Loucy (cell line): ENCODE measurements at regions not wholly inside any gene's neighbourhood (a gene's known extent, or its start where the extent isn't known, plus 50 kb on each side); places are given as distances from the start of the nearest gene placed in this dataset.

Experiments used
- H2AFZ ChIP-seq: fragments of 200-600 bp; sonication (generic); 2 replicates; pipeline ENCODE4 v1.6.0; 2016; ENCODE audit warnings: antibody characterized with exemption, mild to moderate bottlenecking, low read length, moderate library complexity
- H3F3A ChIP-seq: fragments of 200-600 bp; 2 replicates; pipeline ENCODE4 v1.6.0; 2016; ENCODE audit warnings: antibody characterized with exemption, low read depth, mild to moderate bottlenecking
- H3K27me3 ChIP-seq: fragments of 200-600 bp; sonication (generic); 2 replicates; pipeline ENCODE4 v1.6.1; 2014; ENCODE audit warnings: low read length, mild to moderate bottlenecking; ENCODE audit not compliant: insufficient read depth, poor library complexity, severe bottlenecking
- H3K36me3 ChIP-seq: fragments of 200-600 bp; sonication (generic); 2 replicates; pipeline ENCODE4 v1.6.1; 2016; ENCODE audit warnings: low read length; ENCODE audit not compliant: insufficient read depth
- H3K4me1 ChIP-seq: fragments of 200-600 bp; sonication (generic); 2 replicates; pipeline ENCODE4 v1.5.1; 2014; ENCODE audit warnings: low read length, mild to moderate bottlenecking; ENCODE audit not compliant: insufficient read depth, poor library complexity, severe bottlenecking
- H3K4me2 ChIP-seq: fragments of 200-600 bp; sonication (generic); 2 replicates; pipeline ENCODE4 v1.6.0; 2014; ENCODE audit warnings: antibody characterized with exemption, low read length, low read depth, mild to moderate bottlenecking; ENCODE audit not compliant: poor library complexity, severe bottlenecking
- H3K4me3 ChIP-seq: fragments of 200-600 bp; sonication (generic); 2 replicates; pipeline ENCODE4 v1.5.1; 2014; ENCODE audit warnings: low read length, mild to moderate bottlenecking, mixed read lengths; ENCODE audit not compliant: poor library complexity, severe bottlenecking
- H3K79me2 ChIP-seq: fragments of 200-600 bp; sonication (generic); 2 replicates; pipeline ENCODE4 v1.6.1; 2014; ENCODE audit warnings: low read length; ENCODE audit not compliant: insufficient read depth
- H3K9ac ChIP-seq: fragments of 200-600 bp; sonication (generic); 2 replicates; pipeline ENCODE4 v1.6.0; 2014; ENCODE audit warnings: mild to moderate bottlenecking, low read depth, low read length, moderate library complexity; ENCODE audit not compliant: poor library complexity, severe bottlenecking
- H3K9me2 ChIP-seq: fragments of 200-600 bp; sonication (generic); replicated peaks from 2 replicates; pipeline ENCODE4 v1.6.1; 2016; ENCODE audit warnings: low read depth, low read length, mixed read lengths
- H3K9me3 ChIP-seq: fragments of 200-600 bp; sonication (generic); 2 replicates; pipeline ENCODE4 v1.6.1; 2014; ENCODE audit warnings: mild to moderate bottlenecking, antibody characterized with exemption, low read length, low read depth; ENCODE audit not compliant: insufficient read depth
- H4K20me1 ChIP-seq: fragments of 200-600 bp; sonication (generic); 2 replicates; pipeline ENCODE4 v1.6.0; 2014; ENCODE audit warnings: antibody characterized with exemption, low read length, mild to moderate bottlenecking; ENCODE audit not compliant: insufficient read depth, poor library complexity, severe bottlenecking
- CTCF ChIP-seq: fragments of 200-600 bp; sonication (generic); conservative IDR thresholded peaks from 2 replicates; pipeline ENCODE4 v1.5.1; 2014; ENCODE audit warnings: mild to moderate bottlenecking, antibody characterized with exemption, low read length
- EZH2phosphoT487 ChIP-seq: fragments of 200-600 bp; IDR thresholded peaks from 2 replicates; pipeline ENCODE4 v1.6.1; 2018; ENCODE audit warnings: antibody characterized with exemption, mild to moderate bottlenecking, moderate library complexity, borderline replicate concordance

- Histone ChIP-seq H3K79me2 (no peaks in the 10 kb centered on the region), H4K20me1 (no peaks in the 10 kb centered on the region), H3K4me2 (no peak overlapping the region), H3K36me3 (no peaks in the 10 kb centered on the region), H3K4me3 (no peak overlapping the region), H3K9me2 (no peaks in the 10 kb centered on the region), H3K4me1 (no peaks in the 10 kb centered on the region), H3K9me3 (no peaks in the 10 kb centered on the region), H2AFZ (no peak overlapping the region), H3K9ac (no peak overlapping the region), H3K27me3 (no peaks in the 10 kb centered on the region), H3F3A (no peaks in the 10 kb centered on the region)
- no peak for TF ChIP-seq CTCF
Observed at GRCh38 chr11:106420048-106420665, 342.7 kb downstream of the AASDHPPT start.

- no peaks in the 10 kb centered on the region for H3K79me2 ChIP-seq
- no peaks in the 10 kb centered on the region for H3F3A ChIP-seq
- no peak overlapping the region for H3K4me3 ChIP-seq
- H4K20me1 ChIP-seq, result no peaks in the 10 kb centered on the region
- no peak overlapping the region for H3K9ac ChIP-seq
- H3K9me3 ChIP-seq, result no peaks in the 10 kb centered on the region
- H3K4me2 ChIP-seq, result no peak overlapping the region
- H3K27me3 ChIP-seq, result no peaks in the 10 kb centered on the region
- no peaks in the 10 kb centered on the region for H3K4me1 ChIP-seq
- TF ChIP-seq EZH2phosphoT487 (no peak), CTCF (no peak)
- no peaks in the 10 kb centered on the region for H3K36me3 ChIP-seq
- H3K9me2 ChIP-seq, result no peaks in the 10 kb centered on the region
- no peak overlapping the region for H2AFZ ChIP-seq
Observed at GRCh38 chr11:106420686-106421085, 343.2 kb downstream of the AASDHPPT start.

GRCh38 chr11:106421676-106422292, 344.3 kb downstream of the AASDHPPT start:
- Histone ChIP-seq H3K36me3 (no peaks in the 10 kb centered on the region), H3K9me2 (no peaks in the 10 kb centered on the region), H3K9ac (no peak overlapping the region), H3K79me2 (no peaks in the 10 kb centered on the region), H3K27me3 (no peaks in the 10 kb centered on the region), H3K4me3 (no peak overlapping the region), H2AFZ (no peak overlapping the region), H3K4me2 (no peak overlapping the region), H4K20me1 (no peaks in the 10 kb centered on the region), H3F3A (no peaks in the 10 kb centered on the region), H3K9me3 (no peaks in the 10 kb centered on the region), H3K4me1 (no peaks in the 10 kb centered on the region)
- TF ChIP-seq EZH2phosphoT487, result no peak
- no peak for TF ChIP-seq CTCF
